ENCODE measurements at regions not wholly inside any gene's neighbourhood (a gene's known extent, or its start where the extent isn't known, plus 50 kb on each side); places are given as distances from the start of the nearest gene placed in this dataset.

DNA sequence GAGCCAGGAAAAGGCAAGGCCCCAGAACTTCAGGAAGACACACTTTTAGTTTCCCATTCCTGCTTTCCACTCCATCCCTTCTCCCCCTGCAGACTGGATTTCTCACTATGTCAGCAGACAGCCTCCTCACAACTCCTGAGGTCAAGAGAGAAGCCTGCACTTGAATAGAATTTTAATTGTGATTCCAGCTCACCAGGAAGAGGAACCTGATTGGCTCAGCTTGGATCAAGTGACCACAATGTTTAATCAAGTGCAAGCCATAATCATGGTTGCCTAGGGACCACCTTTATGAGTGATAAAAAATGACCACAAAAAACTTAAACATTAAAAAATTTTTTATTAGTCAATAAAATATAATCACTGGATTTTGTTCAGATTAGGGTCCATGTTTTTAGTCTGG is 244.7 kb upstream of the RHOBTB1 start:
- Histone ChIP-seq H3K27me3 (ENCODE audit: control insufficient read depth, insufficient read depth, low read length) (no peaks in the 10 kb centered on the region), H3K27ac (ENCODE audit: low read depth, low read length) (no peak overlapping the region), H3K9me3 (ENCODE audit: control insufficient read depth, insufficient read depth, low read length) (peaks cover 14% of the 10 kb centered on the region; the same call in 1 of the 2 replicates), H3K36me3 (ENCODE audit: control insufficient read depth, insufficient read depth, low read length) (no peaks in the 10 kb centered on the region), H3K9ac (ENCODE audit: low read depth, low read length) (no peak overlapping the region), H3K4me1 (ENCODE audit: control insufficient read depth, insufficient read depth, low read length) (no peaks in the 10 kb centered on the region), H3K4me3 (ENCODE audit: low read depth, low read length) (no peak overlapping the region)

DNA sequence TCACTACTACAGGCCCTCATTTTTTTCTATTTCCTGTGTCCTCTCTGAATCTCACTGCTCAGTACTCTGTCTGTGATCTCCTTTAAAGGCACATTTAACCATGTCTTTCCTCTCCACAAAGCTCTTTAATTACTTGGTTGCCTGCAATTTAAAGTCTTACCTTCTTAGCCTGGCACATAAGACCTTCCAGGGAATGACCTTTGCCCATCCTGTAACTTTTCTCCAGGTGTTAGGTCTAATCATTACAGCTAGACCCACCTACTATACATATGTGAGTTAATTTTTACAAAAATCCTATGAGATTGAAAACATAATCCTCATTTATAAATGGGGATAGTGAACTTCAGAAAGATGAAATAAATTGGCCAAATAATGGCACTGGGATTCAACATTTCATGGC is 244.1 kb upstream of the RHOBTB1 start:
- Histone ChIP-seq H3K9me3 (ENCODE audit: control insufficient read depth, insufficient read depth, low read length) (peaks cover 13% of the 10 kb centered on the region; the same call in 1 of the 2 replicates), H3K9ac (ENCODE audit: low read depth, low read length) (no peak overlapping the region), H3K4me3 (ENCODE audit: low read depth, low read length) (no peak overlapping the region), H3K4me1 (ENCODE audit: control insufficient read depth, insufficient read depth, low read length) (no peaks in the 10 kb centered on the region), H3K36me3 (ENCODE audit: control insufficient read depth, insufficient read depth, low read length) (no peaks in the 10 kb centered on the region), H3K27ac (ENCODE audit: low read depth, low read length) (no peak overlapping the region), H3K27me3 (ENCODE audit: control insufficient read depth, insufficient read depth, low read length) (no peaks in the 10 kb centered on the region)

GRCh38 chr10:61187601-61188000 is 243.6 kb upstream of the RHOBTB1 start:
- Histone ChIP-seq H3K9ac (ENCODE audit: low read depth, low read length) (no peak overlapping the region), H3K27ac (ENCODE audit: low read depth, low read length) (no peak overlapping the region), H3K4me1 (ENCODE audit: control insufficient read depth, insufficient read depth, low read length) (no peaks in the 10 kb centered on the region), H3K4me3 (ENCODE audit: low read depth, low read length) (no peak overlapping the region), H3K36me3 (ENCODE audit: control insufficient read depth, insufficient read depth, low read length) (no peaks in the 10 kb centered on the region), H3K27me3 (ENCODE audit: control insufficient read depth, insufficient read depth, low read length) (no peaks in the 10 kb centered on the region), H3K9me3 (ENCODE audit: control insufficient read depth, insufficient read depth, low read length) (peaks cover 8% of the 10 kb centered on the region; the same call in 1 of the 2 replicates)

DNA sequence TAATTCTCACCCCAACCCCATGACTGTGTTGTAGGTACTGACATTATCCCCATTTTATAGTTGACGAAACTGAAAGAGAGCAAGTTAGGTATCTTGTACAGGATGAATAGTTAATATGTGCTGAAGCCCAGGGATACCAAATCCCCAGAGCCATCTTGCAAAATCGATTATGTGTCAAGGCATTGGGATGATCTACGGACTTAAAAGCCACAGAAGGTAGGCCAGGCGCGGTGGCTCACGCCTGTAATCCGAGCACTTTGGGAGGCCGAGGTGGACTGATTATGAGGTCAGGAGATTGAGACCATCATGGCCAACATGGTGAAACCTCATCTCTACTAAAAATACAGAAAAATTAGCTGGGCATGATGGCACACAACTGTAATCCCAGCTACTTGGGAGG is 242.4 kb upstream of the RHOBTB1 start:
- H3K27me3 ChIP-seq (ENCODE audit: control insufficient read depth, insufficient read depth, low read length), result no peaks in the 10 kb centered on the region
- no peak overlapping the region for H3K9ac ChIP-seq (ENCODE audit: low read depth, low read length)
- no peak overlapping the region for H3K27ac ChIP-seq (ENCODE audit: low read depth, low read length)
- 0 out of 2 replicates have a peak, but pooled peaks cover under 1% of the 10 kb centered on the region for H3K9me3 ChIP-seq (ENCODE audit: control insufficient read depth, insufficient read depth, low read length)
- no peak overlapping the region for H3K4me3 ChIP-seq (ENCODE audit: low read depth, low read length)
- H3K4me1 ChIP-seq (ENCODE audit: control insufficient read depth, insufficient read depth, low read length), result no peaks in the 10 kb centered on the region
- no peaks in the 10 kb centered on the region for H3K36me3 ChIP-seq (ENCODE audit: control insufficient read depth, insufficient read depth, low read length)

GRCh38 chr10:61184429-61184828 is 240.4 kb upstream of the RHOBTB1 start:
- H3K4me1 ChIP-seq (ENCODE audit: control insufficient read depth, insufficient read depth, low read length), result no peaks in the 10 kb centered on the region
- H3K27ac ChIP-seq (ENCODE audit: low read depth, low read length), result no peak overlapping the region
- H3K4me3 ChIP-seq (ENCODE audit: low read depth, low read length), result no peak overlapping the region
- no peaks in the 10 kb centered on the region for H3K9me3 ChIP-seq (ENCODE audit: control insufficient read depth, insufficient read depth, low read length)
- H3K27me3 ChIP-seq (ENCODE audit: control insufficient read depth, insufficient read depth, low read length), result no peaks in the 10 kb centered on the region
- no peaks in the 10 kb centered on the region for H3K36me3 ChIP-seq (ENCODE audit: control insufficient read depth, insufficient read depth, low read length)
- H3K9ac ChIP-seq (ENCODE audit: low read depth, low read length), result no peak overlapping the region

DNA sequence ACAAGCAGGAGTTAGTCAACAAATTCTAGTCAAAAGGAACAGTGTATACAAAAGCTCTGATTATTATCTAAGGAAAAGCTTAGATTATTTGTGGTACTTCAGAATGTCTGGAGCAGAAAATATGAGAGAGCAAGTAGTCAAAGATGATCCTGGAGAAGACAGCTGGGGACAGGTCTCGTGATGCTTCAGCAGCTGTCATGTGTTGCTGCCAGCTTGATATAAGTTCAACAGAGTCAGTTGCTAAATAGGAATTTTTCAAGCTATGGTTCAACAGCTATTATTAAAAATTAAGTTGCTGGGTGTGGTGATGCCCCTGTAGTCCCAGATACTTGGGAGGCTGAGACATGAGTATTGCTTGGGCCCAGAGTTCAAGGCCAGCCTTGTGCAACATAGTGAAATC is 240.0 kb upstream of the RHOBTB1 start:
- H3K27ac ChIP-seq (ENCODE audit: low read depth, low read length), result no peak overlapping the region
- H3K36me3 ChIP-seq (ENCODE audit: control insufficient read depth, insufficient read depth, low read length), result no peaks in the 10 kb centered on the region
- H3K4me1 ChIP-seq (ENCODE audit: control insufficient read depth, insufficient read depth, low read length), result no peaks in the 10 kb centered on the region
- no peak overlapping the region for H3K4me3 ChIP-seq (ENCODE audit: low read depth, low read length)
- H3K9ac ChIP-seq (ENCODE audit: low read depth, low read length), result no peak overlapping the region
- H3K9me3 ChIP-seq (ENCODE audit: control insufficient read depth, insufficient read depth, low read length), result no peaks in the 10 kb centered on the region
- no peaks in the 10 kb centered on the region for H3K27me3 ChIP-seq (ENCODE audit: control insufficient read depth, insufficient read depth, low read length)

DNA sequence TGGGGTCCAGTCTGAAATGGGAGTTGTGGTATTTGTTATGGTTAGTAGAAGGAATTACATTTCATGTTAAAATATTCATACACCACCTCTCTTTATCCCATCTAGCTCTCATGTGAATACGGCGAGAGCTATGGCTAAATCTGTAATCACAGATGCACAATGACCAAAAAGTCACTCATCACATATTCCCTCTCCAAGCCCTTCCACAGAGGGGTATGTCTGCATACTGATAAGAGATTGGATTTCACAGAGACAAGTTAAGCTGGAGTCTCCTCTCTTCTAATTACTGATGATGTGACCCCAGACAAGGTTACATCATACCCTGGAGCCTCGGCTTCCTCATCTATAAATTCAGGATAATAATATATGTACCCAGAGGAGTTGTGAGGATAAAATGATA is 237.8 kb upstream of the RHOBTB1 start:
- H3K9ac ChIP-seq (ENCODE audit: low read depth, low read length), result no peak overlapping the region
- no peaks in the 10 kb centered on the region for H3K27me3 ChIP-seq (ENCODE audit: control insufficient read depth, insufficient read depth, low read length)
- H3K27ac ChIP-seq (ENCODE audit: low read depth, low read length), result no peak overlapping the region
- no peaks in the 10 kb centered on the region for H3K9me3 ChIP-seq (ENCODE audit: control insufficient read depth, insufficient read depth, low read length)
- H3K36me3 ChIP-seq (ENCODE audit: control insufficient read depth, insufficient read depth, low read length), result no peaks in the 10 kb centered on the region
- no peak overlapping the region for H3K4me3 ChIP-seq (ENCODE audit: low read depth, low read length)
- no peaks in the 10 kb centered on the region for H3K4me1 ChIP-seq (ENCODE audit: control insufficient read depth, insufficient read depth, low read length)

DNA sequence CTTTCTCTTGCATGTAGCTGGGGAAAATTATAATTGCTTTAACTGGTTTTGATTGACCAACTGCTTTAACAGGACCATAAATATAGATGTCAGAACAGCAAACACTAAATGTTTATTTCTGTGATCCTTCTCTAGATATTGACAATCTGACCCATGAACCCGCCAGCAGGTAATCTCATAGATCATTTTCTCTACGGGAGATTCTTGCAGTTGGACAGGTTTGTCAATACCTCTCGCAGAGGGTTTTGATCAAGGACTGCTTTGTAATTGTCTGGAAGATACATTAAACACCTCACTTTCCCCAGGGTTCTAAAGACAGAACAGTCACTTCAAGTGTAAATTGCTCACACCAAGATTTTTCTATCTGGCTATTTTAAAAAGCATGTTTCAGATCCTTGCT is 235.8 kb upstream of the RHOBTB1 start:
- Histone ChIP-seq H3K27ac (ENCODE audit: low read depth, low read length) (no peak overlapping the region), H3K4me3 (ENCODE audit: low read depth, low read length) (no peak overlapping the region), H3K9ac (ENCODE audit: low read depth, low read length) (no peak overlapping the region), H3K4me1 (ENCODE audit: control insufficient read depth, insufficient read depth, low read length) (no peaks in the 10 kb centered on the region), H3K27me3 (ENCODE audit: control insufficient read depth, insufficient read depth, low read length) (no peaks in the 10 kb centered on the region), H3K9me3 (ENCODE audit: control insufficient read depth, insufficient read depth, low read length) (no peaks in the 10 kb centered on the region), H3K36me3 (ENCODE audit: control insufficient read depth, insufficient read depth, low read length) (no peaks in the 10 kb centered on the region)

DNA sequence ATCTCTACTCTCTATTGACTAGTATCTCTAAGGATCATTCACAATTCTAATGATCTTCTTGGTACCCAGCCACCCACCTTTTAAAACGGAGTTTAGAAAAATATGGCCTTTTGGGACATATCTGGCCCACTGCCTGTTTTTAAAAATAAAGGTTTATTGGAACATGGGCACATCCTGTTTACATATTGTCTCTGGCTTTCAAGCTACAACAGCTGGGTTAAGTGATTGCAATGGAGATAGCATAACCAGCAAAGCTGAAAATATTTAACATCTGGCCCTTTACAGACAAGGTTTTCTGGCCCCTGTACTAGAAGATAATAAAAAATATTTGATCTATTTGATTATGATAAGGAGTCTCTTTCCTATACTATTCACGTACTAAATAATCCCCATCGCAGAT is 232.4 kb upstream of the RHOBTB1 start:
- H3K27me3 ChIP-seq (ENCODE audit: control insufficient read depth, insufficient read depth, low read length), result no peaks in the 10 kb centered on the region
- H3K4me3 ChIP-seq (ENCODE audit: low read depth, low read length), result no peak overlapping the region
- H3K9ac ChIP-seq (ENCODE audit: low read depth, low read length), result no peak overlapping the region
- H3K36me3 ChIP-seq (ENCODE audit: control insufficient read depth, insufficient read depth, low read length), result no peaks in the 10 kb centered on the region
- H3K27ac ChIP-seq (ENCODE audit: low read depth, low read length), result no peak overlapping the region
- no peaks in the 10 kb centered on the region for H3K4me1 ChIP-seq (ENCODE audit: control insufficient read depth, insufficient read depth, low read length)
- H3K9me3 ChIP-seq (ENCODE audit: control insufficient read depth, insufficient read depth, low read length), result no peaks in the 10 kb centered on the region

GRCh38 chr10:61175316-61175715 is 231.3 kb upstream of the RHOBTB1 start:
- Histone ChIP-seq H3K9me3 (ENCODE audit: control insufficient read depth, insufficient read depth, low read length) (no peaks in the 10 kb centered on the region), H3K27me3 (ENCODE audit: control insufficient read depth, insufficient read depth, low read length) (no peaks in the 10 kb centered on the region), H3K4me1 (ENCODE audit: control insufficient read depth, insufficient read depth, low read length) (no peaks in the 10 kb centered on the region), H3K36me3 (ENCODE audit: control insufficient read depth, insufficient read depth, low read length) (no peaks in the 10 kb centered on the region), H3K4me3 (ENCODE audit: low read depth, low read length) (no peak overlapping the region), H3K9ac (ENCODE audit: low read depth, low read length) (no peak overlapping the region), H3K27ac (ENCODE audit: low read depth, low read length) (no peak overlapping the region)

- Histone ChIP-seq H3K9me3 (ENCODE audit: control insufficient read depth, insufficient read depth, low read length) (no peaks in the 10 kb centered on the region), H3K27ac (ENCODE audit: low read depth, low read length) (no peak overlapping the region), H3K36me3 (ENCODE audit: control insufficient read depth, insufficient read depth, low read length) (no peaks in the 10 kb centered on the region), H3K27me3 (ENCODE audit: control insufficient read depth, insufficient read depth, low read length) (no peaks in the 10 kb centered on the region), H3K4me3 (ENCODE audit: low read depth, low read length) (no peak overlapping the region), H3K9ac (ENCODE audit: low read depth, low read length) (no peak overlapping the region), H3K4me1 (ENCODE audit: control insufficient read depth, insufficient read depth, low read length) (no peaks in the 10 kb centered on the region)
These were observed 229.5 kb upstream of the RHOBTB1 start for GRCh38 chr10:61173450-61173849.
